PFSK-1 (cell line): ENCODE measurements at regions not wholly inside any gene's neighbourhood (a gene's known extent, or its start where the extent isn't known, plus 50 kb on each side); places are given as distances from the start of the nearest gene placed in this dataset.

Experiments used
- FOXP2 ChIP-seq: optimal IDR thresholded peaks from 2 replicates; pipeline ENCODE3; 2011; ENCODE audit warnings: borderline replicate concordance, control low read depth, inconsistent platforms; ENCODE audit not compliant: insufficient read depth; ENCODE audit errors: extremely low read length, extremely low read depth
- POLR2AphosphoS5 ChIP-seq: IDR thresholded peaks from 2 replicates; pipeline ENCODE4 v1.6.1; 2012; ENCODE audit warnings: low read depth, mild to moderate bottlenecking, control low read depth, low read length, moderate library complexity
- SIN3A ChIP-seq: IDR thresholded peaks from 2 replicates; pipeline ENCODE4 v1.6.1; 2012; ENCODE audit warnings: mild to moderate bottlenecking, low read length, moderate library complexity, borderline replicate concordance; ENCODE audit not compliant: insufficient read depth
- TAF1 ChIP-seq: IDR thresholded peaks from 2 replicates; pipeline ENCODE4 v1.6.1; 2012; ENCODE audit warnings: low read length, control low read depth, borderline replicate concordance; ENCODE audit not compliant: insufficient read depth
- TF ChIP-seq, protein P1 (sequence below), 2 experiments: IDR thresholded peaks; 2 replicates each; pipeline versions ENCODE4 v1.6.1 to v1.8.0; 2011 to 2012; ENCODE audit warnings: low read depth in 2 of 2, low read length in 2 of 2, control low read depth in 1 of 2, inconsistent platforms in 1 of 2, mild to moderate bottlenecking in 1 of 2, moderate library complexity in 1 of 2; ENCODE audit not compliant: insufficient read depth in 1 of 2

DNA sequence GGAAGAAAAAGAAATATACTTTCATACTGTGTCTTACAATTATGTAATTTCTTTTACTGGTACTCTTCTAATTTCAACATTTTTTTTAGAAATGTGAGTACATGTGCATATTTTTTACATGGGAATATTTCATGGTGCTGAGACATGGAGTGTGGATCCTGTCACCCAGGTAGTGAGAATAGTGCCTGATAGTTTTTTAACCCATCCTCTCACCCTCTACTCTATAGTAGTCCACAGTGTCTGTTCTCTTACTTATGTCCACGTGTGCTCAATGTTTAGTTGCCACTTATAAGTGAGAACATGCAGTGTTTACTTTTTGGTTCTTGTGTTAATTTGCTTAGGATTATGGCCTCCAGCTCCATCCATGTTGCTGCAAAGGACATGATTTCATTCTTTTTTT is 548.8 kb downstream of the AACS start:
- TF ChIP-seq TAF1 (no peak), FOXP2 (no peak), POLR2AphosphoS5 (no peak), SIN3A (no peak)
- TF ChIP-seq, protein P1, sequence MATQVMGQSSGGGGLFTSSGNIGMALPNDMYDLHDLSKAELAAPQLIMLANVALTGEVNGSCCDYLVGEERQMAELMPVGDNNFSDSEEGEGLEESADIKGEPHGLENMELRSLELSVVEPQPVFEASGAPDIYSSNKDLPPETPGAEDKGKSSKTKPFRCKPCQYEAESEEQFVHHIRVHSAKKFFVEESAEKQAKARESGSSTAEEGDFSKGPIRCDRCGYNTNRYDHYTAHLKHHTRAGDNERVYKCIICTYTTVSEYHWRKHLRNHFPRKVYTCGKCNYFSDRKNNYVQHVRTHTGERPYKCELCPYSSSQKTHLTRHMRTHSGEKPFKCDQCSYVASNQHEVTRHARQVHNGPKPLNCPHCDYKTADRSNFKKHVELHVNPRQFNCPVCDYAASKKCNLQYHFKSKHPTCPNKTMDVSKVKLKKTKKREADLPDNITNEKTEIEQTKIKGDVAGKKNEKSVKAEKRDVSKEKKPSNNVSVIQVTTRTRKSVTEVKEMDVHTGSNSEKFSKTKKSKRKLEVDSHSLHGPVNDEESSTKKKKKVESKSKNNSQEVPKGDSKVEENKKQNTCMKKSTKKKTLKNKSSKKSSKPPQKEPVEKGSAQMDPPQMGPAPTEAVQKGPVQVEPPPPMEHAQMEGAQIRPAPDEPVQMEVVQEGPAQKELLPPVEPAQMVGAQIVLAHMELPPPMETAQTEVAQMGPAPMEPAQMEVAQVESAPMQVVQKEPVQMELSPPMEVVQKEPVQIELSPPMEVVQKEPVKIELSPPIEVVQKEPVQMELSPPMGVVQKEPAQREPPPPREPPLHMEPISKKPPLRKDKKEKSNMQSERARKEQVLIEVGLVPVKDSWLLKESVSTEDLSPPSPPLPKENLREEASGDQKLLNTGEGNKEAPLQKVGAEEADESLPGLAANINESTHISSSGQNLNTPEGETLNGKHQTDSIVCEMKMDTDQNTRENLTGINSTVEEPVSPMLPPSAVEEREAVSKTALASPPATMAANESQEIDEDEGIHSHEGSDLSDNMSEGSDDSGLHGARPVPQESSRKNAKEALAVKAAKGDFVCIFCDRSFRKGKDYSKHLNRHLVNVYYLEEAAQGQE (IDR thresholded peaks at IDR 0.05; ENCODE audit: insufficient read depth in 1 of 2, low read depth in 2 of 2, low read length in 2 of 2) = no peak

DNA sequence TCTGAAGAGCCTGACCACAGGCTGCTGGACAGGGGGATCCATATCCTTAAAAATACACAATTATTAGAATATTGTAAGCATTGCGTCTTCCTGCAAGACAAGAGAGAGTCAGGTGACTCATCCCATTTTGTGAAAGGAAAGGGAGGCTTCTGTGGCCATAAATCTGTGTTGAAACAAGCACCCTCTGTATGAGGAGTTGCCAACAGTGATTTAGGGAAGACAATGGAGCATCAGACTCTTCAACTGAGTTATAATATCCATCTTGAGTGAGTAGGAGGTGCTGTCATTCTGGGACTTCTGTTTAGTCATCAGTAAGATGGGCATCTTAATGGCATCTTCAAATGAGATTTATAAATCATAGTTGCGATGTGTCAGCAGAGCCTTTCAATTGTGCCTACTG is 554.5 kb downstream of the AACS start:
- TF ChIP-seq POLR2AphosphoS5 (no peak), TAF1 (no peak), SIN3A (no peak), FOXP2 (no peak)
- TF ChIP-seq, protein P1 (IDR thresholded peaks at IDR 0.05; ENCODE audit: insufficient read depth in 1 of 2, low read depth in 2 of 2, low read length in 2 of 2) = no peak

DNA sequence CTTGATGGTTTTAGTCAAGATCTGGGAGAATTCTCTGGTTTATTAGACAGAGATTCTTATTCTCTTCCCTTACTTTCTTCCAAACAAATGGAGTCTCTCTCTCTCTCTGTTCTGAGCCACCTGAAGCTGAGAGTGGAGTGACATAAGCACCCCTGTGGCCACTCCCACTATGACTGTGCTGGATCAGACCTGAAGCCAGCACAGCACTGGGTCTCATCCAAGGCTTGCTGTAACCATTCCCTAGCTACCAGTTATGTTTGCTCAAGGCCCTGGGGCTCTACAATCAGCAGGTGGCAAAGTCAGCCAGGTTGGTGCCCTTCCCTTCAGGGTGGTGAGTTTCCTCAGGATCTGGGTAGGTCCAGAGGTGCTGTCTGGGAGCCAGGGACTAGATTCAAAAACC is 568.5 kb downstream of the AACS start:
- TF ChIP-seq POLR2AphosphoS5 (no peak), FOXP2 (no peak), TAF1 (no peak), SIN3A (no peak)
- TF ChIP-seq, protein P1 (IDR thresholded peaks at IDR 0.05; ENCODE audit: insufficient read depth in 1 of 2, low read depth in 2 of 2, low read length in 2 of 2) = no peak

DNA sequence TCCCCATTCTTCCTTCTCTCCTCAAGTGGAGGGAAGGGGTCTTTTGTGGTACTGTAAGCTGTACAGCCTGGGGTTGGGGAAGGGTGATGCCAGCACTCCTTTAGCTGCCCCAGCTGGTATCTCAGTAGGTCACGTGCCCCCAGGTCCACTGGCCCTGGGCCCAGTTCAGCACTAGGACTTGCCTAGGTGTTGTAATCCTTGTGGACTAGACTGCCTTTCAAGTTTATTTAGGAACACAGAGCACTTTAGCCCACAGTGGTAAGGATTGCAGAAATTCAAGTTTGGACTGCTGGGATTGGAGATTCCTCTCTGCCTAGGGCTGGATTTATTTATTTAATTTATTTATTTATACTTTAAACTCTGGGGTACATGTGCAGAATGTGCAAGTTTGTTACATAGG is 569.6 kb downstream of the AACS start:
- TF ChIP-seq SIN3A (no peak), POLR2AphosphoS5 (no peak), FOXP2 (no peak), TAF1 (no peak)
- TF ChIP-seq, protein P1 (IDR thresholded peaks at IDR 0.05; ENCODE audit: insufficient read depth in 1 of 2, low read depth in 2 of 2, low read length in 2 of 2) = no peak

DNA sequence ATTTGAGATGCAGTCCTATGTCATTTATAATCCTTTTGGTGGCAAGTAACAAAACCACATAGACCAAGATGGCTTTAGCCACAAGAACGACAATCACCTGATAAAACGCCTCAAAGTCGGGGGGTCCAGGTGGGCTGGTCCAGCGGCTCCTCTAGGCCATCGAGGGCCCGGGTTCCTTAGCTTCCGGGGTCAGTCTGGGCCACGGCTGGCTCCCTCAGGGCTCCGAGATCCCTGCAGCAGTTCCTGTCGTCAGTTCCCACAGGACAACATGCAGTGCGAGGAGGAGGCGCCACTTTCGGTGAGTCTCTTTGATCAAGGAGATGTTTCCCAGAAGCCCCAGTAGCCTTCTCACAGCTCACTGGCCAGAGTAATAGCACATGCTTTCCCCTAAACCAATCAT is 574.6 kb downstream of the AACS start:
- TF ChIP-seq FOXP2 = no peak
- TF ChIP-seq, protein P1 (IDR thresholded peaks at IDR 0.05; ENCODE audit: insufficient read depth in 1 of 2, low read depth in 2 of 2, low read length in 2 of 2) = no peak
- TF ChIP-seq TAF1 = no peak
- no peak for TF ChIP-seq SIN3A
- TF ChIP-seq POLR2AphosphoS5 = no peak
